ENCODE measurements at regions not wholly inside any gene's neighbourhood (a gene's known extent, or its start where the extent isn't known, plus 50 kb on each side); places are given as distances from the start of the nearest gene placed in this dataset.

DNA sequence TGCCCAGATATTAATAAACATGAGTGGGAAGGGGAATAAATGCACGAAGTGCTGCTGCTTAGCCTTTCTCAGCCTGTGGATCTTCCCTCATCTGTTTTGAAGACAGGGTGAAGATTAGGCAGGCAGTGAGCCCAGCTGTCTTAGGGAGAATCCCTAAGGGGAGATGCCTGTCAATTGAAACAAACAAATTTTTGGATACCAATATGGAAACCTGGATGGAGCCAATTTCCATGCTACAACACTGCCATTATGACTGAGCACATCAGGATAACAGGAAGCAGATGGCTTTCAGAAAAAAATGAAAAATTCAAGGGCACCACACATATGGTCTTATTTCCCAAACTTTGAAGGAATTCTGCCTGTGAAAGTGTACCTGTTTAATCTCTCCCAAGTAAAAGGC is 80.3 kb downstream of the HMHB1 start:
- Mint-ChIP-seq H3K4me3 (ENCODE audit: unreplicated experiment) (no peak overlapping the region), H3K9me3 (ENCODE audit: unreplicated experiment) (no peaks in the 10 kb centered on the region), H3K36me3 (ENCODE audit: insufficient read depth, unreplicated experiment) (no peaks in the 10 kb centered on the region), H3K4me1 (ENCODE audit: low read depth, unreplicated experiment) (no peaks in the 10 kb centered on the region), H3K27ac (ENCODE audit: unreplicated experiment) (no peak overlapping the region), H3K27me3 (ENCODE audit: insufficient read depth, unreplicated experiment) (peaks cover 21% of the 10 kb centered on the region)
- Histone ChIP-seq H3K4me1 (no peaks in the 10 kb centered on the region), H3K36me3 (ENCODE audit: control insufficient read depth, insufficient read depth, low read length) (no peaks in the 10 kb centered on the region), H3K4me3 (ENCODE audit: low read depth, low read length) (no peak overlapping the region), H3K9me3 (no peaks in the 10 kb centered on the region), H3K27me3 (replicated peaks; ENCODE audit: control insufficient read depth, insufficient read depth, low read length) (no peaks in the 10 kb centered on the region; the same call in 1 of the 2 replicates)
- intact Hi-C loops (cut with micrococcal nuclease; ENCODE audit: unreplicated experiment) = no loop called here
- POLR2A ChIA-PET = no interaction called here
- CTCF ChIA-PET = no interaction called here
- TF ChIP-seq, protein P1, sequence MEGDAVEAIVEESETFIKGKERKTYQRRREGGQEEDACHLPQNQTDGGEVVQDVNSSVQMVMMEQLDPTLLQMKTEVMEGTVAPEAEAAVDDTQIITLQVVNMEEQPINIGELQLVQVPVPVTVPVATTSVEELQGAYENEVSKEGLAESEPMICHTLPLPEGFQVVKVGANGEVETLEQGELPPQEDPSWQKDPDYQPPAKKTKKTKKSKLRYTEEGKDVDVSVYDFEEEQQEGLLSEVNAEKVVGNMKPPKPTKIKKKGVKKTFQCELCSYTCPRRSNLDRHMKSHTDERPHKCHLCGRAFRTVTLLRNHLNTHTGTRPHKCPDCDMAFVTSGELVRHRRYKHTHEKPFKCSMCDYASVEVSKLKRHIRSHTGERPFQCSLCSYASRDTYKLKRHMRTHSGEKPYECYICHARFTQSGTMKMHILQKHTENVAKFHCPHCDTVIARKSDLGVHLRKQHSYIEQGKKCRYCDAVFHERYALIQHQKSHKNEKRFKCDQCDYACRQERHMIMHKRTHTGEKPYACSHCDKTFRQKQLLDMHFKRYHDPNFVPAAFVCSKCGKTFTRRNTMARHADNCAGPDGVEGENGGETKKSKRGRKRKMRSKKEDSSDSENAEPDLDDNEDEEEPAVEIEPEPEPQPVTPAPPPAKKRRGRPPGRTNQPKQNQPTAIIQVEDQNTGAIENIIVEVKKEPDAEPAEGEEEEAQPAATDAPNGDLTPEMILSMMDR (IDR thresholded peaks at IDR 0.05; ENCODE audit: insufficient read depth in 1 of 2, low read depth in 1 of 2, low read length in 1 of 2, severe bottlenecking in 1 of 2, unreplicated experiment in 1 of 2) = no peak
- no peak for DNase-seq
- no TSS peak for BruUV-seq (replicated peaks)

DNA sequence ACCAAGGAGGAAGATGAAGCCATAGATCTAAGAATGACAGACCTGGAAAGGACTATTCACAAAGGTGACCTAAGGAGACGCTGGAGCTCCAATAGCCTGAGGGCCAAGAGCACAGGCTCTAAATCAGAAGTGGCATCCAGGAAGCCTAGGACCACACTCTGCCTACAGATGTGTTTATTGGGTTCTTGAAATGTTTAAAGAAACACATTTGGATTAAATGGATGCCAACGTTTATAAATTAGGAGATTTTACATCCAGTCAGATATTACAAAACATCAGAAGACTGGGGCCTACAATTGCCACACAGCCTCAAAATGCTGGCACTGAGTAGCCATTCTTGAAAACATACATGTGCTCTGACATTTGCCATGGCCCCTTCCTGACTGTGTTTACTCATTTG is 80.9 kb downstream of the HMHB1 start:
- ChIA-PET CTCF (no interaction called here), POLR2A (no interaction called here)
- Mint-ChIP-seq H3K27ac (ENCODE audit: unreplicated experiment) (no peak overlapping the region), H3K9me3 (ENCODE audit: unreplicated experiment) (no peaks in the 10 kb centered on the region), H3K27me3 (ENCODE audit: insufficient read depth, unreplicated experiment) (peaks cover 14% of the 10 kb centered on the region), H3K4me3 (ENCODE audit: unreplicated experiment) (no peak overlapping the region), H3K36me3 (ENCODE audit: insufficient read depth, unreplicated experiment) (no peaks in the 10 kb centered on the region), H3K4me1 (ENCODE audit: low read depth, unreplicated experiment) (no peaks in the 10 kb centered on the region)
- intact Hi-C loops (cut with micrococcal nuclease; ENCODE audit: unreplicated experiment) = no loop called here
- TF ChIP-seq, protein P1 (IDR thresholded peaks at IDR 0.05; ENCODE audit: insufficient read depth in 1 of 2, low read depth in 1 of 2, low read length in 1 of 2, severe bottlenecking in 1 of 2, unreplicated experiment in 1 of 2) = no peak
- no TSS peak for BruUV-seq (replicated peaks)
- Histone ChIP-seq H3K4me3 (ENCODE audit: low read depth, low read length) (no peak overlapping the region), H3K9me3 (no peaks in the 10 kb centered on the region), H3K27me3 (replicated peaks; ENCODE audit: control insufficient read depth, insufficient read depth, low read length) (no peaks in the 10 kb centered on the region; the same call in 1 of the 2 replicates), H3K36me3 (ENCODE audit: control insufficient read depth, insufficient read depth, low read length) (no peaks in the 10 kb centered on the region), H3K4me1 (no peaks in the 10 kb centered on the region)
- no peak for DNase-seq

DNA sequence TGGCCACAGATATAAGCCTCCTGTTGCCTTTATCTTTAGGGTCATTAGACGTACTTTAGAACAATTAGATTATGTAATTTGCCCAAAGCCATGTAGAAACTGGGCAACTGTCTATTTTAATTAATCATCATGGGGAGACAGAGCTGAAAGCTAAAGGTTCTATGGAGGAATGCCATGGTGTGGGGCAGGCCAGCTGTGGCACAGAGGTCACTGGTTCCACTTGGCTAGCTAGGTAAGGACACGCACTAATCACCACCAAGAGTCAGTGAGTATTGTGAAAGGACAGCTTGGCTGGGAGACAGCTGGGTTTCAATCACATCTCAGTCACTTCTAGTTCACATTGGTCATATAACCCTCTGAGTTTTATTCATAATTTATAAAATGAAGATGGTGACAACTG is 81.7 kb downstream of the HMHB1 start:
- intact Hi-C loops (cut with micrococcal nuclease; ENCODE audit: unreplicated experiment) = no loop called here
- DNase-seq = no peak
- H3K27me3 Mint-ChIP-seq (ENCODE audit: insufficient read depth, unreplicated experiment) = peaks cover 10% of the 10 kb centered on the region
- no peaks in the 10 kb centered on the region for H3K36me3 Mint-ChIP-seq (ENCODE audit: insufficient read depth, unreplicated experiment)
- H3K4me3 Mint-ChIP-seq (ENCODE audit: unreplicated experiment) = no peak overlapping the region
- H3K27ac Mint-ChIP-seq (ENCODE audit: unreplicated experiment) = no peak overlapping the region
- H3K36me3 ChIP-seq (ENCODE audit: control insufficient read depth, insufficient read depth, low read length) = no peaks in the 10 kb centered on the region
- no peaks in the 10 kb centered on the region for H3K27me3 ChIP-seq (replicated peaks; ENCODE audit: control insufficient read depth, insufficient read depth, low read length)
- no peak overlapping the region for H3K4me3 ChIP-seq (ENCODE audit: low read depth, low read length)
- peaks cover 7% of the 10 kb centered on the region for H3K4me1 Mint-ChIP-seq (ENCODE audit: low read depth, unreplicated experiment)
- ChIA-PET CTCF (no interaction called here), POLR2A (no interaction called here)
- BruUV-seq (replicated peaks) = no TSS peak
- H3K9me3 Mint-ChIP-seq (ENCODE audit: unreplicated experiment) = no peaks in the 10 kb centered on the region
- H3K4me1 ChIP-seq = no peaks in the 10 kb centered on the region
- TF ChIP-seq, protein P1 (IDR thresholded peaks at IDR 0.05; ENCODE audit: insufficient read depth in 1 of 2, low read depth in 1 of 2, low read length in 1 of 2, severe bottlenecking in 1 of 2, unreplicated experiment in 1 of 2) = no peak
- no peaks in the 10 kb centered on the region for H3K9me3 ChIP-seq

Data from Caco-2 (cell line).